Uterus (tissue), 2 donors: ENCODE measurements at regions not wholly inside any gene's neighbourhood (a gene's known extent, or its start where the extent isn't known, plus 50 kb on each side); places are given as distances from the start of the nearest gene placed in this dataset.

Experiments
- POLR2A ChIP-seq, 2 donors: fragments of 450-650 bp; IDR thresholded peaks; one replicate each; pipeline ENCODE4 v1.6.1; 2016; ENCODE audit warnings: antibody characterized with exemption in 2 of 2, mild to moderate bottlenecking in 1 of 2, moderate library complexity in 1 of 2
- TF ChIP-seq, protein P1 (sequence below), 4 experiments: fragments of 200-600 bp in 2 of 4; fragments of 450-650 bp in 2 of 4; sonication (generic) in 2 of 4; IDR thresholded peaks; one replicate each; pipeline ENCODE4 v1.5.1; 2016 to 2019; ENCODE audit warnings: antibody characterized with exemption in 4 of 4, mild to moderate bottlenecking in 2 of 4, moderate library complexity in 1 of 4

DNA sequence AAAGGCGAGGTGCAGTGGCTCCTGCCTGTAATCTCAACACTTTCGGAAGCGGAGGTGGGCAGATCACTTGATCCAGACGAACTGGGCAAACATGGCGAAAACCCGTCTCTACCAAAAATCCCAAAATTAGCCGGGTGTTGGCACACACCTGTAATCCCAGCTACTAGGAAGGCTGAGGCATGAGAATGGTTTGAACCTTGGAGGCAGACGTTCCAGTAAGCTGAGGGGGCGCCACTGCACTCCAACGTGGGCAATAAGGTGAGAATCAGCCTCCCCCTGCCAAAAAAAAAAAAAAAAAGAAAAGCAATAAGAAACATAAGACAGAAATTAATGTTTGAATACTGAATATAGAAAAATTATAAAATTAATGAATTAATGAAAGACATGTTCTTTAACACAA, 928.7 kb downstream of the LRFN5 start:
- TF ChIP-seq, protein P1, sequence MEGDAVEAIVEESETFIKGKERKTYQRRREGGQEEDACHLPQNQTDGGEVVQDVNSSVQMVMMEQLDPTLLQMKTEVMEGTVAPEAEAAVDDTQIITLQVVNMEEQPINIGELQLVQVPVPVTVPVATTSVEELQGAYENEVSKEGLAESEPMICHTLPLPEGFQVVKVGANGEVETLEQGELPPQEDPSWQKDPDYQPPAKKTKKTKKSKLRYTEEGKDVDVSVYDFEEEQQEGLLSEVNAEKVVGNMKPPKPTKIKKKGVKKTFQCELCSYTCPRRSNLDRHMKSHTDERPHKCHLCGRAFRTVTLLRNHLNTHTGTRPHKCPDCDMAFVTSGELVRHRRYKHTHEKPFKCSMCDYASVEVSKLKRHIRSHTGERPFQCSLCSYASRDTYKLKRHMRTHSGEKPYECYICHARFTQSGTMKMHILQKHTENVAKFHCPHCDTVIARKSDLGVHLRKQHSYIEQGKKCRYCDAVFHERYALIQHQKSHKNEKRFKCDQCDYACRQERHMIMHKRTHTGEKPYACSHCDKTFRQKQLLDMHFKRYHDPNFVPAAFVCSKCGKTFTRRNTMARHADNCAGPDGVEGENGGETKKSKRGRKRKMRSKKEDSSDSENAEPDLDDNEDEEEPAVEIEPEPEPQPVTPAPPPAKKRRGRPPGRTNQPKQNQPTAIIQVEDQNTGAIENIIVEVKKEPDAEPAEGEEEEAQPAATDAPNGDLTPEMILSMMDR (IDR thresholded peaks at IDR 0.05): no peak
- TF ChIP-seq POLR2A (IDR thresholded peaks at IDR 0.05): no peak
